Fibroblast of pulmonary artery (primary cell): ENCODE measurements at regions not wholly inside any gene's neighbourhood (a gene's known extent, or its start where the extent isn't known, plus 50 kb on each side); places are given as distances from the start of the nearest gene placed in this dataset.
A peak's percentile ranks its signal among the peaks of the same experiment; 100 is the strongest.

Source experiments
- DNase-seq: peaks from one replicate; pipeline ENCODE4 v3.0.0-alpha.2; 2010; ENCODE audit warnings: low read depth
- H3K4me3 ChIP-seq: replicated peaks from 2 replicates; pipeline ENCODE4 v1.5.1; 2011; ENCODE audit warnings: low read depth, mild to moderate bottlenecking, control low read depth, low read length, moderate library complexity
- TF ChIP-seq, protein P1 (sequence below): IDR thresholded peaks from 2 replicates; pipeline ENCODE4 v1.5.1; 2011; ENCODE audit warnings: mild to moderate bottlenecking, control low read depth, low read length, inconsistent platforms; ENCODE audit errors: missing control alignments

DNA sequence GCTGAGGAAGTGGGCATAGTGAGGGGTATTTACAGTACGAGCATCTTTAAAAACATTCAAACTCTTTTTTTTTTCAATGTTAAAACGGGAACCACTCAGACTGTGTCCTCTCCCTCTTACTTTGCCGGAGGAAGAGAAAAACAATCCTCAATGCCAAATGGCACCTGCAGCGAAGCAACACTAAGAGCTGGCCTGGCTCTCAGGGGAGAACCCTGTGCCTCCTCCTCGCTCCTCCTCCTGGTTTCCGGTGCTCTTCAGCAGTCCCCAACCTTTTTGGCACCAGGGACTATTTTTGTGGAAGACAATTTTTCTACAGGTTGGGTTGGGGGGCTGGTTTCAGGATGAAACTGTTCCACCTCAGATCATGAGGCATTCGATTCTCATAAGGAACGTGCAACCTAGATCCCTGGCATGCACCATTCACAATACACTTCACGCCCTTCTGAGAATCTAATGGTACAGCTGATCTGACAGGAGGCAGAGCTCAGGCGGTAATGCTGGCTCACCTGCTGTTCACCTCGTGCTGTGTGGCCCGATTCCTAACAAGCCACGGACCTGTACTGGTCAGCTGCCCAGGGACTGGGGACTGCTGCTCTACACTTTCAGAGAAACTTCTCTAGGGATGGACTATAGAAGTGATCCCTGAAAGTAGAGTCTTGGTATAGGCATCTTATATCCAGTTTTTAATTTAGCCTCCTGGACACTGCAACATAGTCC is 404.1 kb downstream of the RAPGEF2 start:
- TF ChIP-seq, protein P1, sequence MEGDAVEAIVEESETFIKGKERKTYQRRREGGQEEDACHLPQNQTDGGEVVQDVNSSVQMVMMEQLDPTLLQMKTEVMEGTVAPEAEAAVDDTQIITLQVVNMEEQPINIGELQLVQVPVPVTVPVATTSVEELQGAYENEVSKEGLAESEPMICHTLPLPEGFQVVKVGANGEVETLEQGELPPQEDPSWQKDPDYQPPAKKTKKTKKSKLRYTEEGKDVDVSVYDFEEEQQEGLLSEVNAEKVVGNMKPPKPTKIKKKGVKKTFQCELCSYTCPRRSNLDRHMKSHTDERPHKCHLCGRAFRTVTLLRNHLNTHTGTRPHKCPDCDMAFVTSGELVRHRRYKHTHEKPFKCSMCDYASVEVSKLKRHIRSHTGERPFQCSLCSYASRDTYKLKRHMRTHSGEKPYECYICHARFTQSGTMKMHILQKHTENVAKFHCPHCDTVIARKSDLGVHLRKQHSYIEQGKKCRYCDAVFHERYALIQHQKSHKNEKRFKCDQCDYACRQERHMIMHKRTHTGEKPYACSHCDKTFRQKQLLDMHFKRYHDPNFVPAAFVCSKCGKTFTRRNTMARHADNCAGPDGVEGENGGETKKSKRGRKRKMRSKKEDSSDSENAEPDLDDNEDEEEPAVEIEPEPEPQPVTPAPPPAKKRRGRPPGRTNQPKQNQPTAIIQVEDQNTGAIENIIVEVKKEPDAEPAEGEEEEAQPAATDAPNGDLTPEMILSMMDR: no peak
- no peak for DNase-seq
- H3K4me3 ChIP-seq: no peak overlapping the region

DNA sequence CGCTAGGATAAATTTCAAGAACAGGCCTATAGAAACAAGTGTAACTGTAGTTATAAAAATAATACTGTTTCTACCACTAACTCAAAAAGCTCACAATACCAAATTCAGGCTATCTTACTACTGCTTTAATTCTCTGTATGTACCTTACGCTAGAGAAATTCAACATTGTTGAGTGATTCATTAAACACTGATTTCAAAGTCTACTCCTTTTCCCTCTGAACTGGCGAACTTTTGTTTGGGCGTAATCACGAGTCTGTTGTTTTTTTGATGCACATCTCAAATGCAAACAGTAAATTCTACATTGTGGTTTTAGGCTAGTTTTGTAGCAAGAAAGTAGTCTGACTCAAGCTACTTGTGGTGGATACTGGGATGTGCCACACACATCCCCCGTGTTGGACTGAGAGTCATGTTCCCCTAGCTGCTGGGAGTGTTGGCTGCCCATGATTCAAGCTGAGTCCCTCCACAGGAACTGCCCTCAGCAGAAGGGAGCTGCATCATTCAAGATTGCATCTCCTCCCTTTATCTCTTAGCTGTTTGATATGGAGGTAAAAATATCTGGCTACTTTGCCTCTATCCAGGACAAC is 406.1 kb downstream of the RAPGEF2 start:
- H3K4me3 ChIP-seq: no peak overlapping the region
- DNase-seq: peak; percentile 47
- TF ChIP-seq, protein P1: no peak

DNA sequence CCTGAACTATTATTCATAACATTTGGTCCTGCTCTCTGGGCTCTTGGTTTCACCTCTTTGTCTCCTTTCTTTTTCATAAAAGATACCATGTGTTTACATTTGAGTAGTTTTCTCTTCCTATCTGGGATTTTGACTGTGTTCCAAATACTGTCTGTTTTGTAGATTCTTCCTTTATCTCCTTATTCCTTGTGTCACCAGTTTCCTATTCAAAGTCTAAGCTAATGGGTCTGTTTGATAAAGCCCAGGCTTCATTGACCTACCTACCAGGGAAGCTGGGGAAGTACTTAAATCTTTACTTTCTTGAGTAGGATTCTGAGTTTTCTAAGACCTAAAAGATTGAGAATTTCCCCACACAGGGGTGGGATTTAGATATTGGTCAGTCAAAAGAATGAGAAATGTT is 409.5 kb downstream of the RAPGEF2 start:
- H3K4me3 ChIP-seq: no peak overlapping the region
- TF ChIP-seq, protein P1: no peak
- no peak for DNase-seq

DNA sequence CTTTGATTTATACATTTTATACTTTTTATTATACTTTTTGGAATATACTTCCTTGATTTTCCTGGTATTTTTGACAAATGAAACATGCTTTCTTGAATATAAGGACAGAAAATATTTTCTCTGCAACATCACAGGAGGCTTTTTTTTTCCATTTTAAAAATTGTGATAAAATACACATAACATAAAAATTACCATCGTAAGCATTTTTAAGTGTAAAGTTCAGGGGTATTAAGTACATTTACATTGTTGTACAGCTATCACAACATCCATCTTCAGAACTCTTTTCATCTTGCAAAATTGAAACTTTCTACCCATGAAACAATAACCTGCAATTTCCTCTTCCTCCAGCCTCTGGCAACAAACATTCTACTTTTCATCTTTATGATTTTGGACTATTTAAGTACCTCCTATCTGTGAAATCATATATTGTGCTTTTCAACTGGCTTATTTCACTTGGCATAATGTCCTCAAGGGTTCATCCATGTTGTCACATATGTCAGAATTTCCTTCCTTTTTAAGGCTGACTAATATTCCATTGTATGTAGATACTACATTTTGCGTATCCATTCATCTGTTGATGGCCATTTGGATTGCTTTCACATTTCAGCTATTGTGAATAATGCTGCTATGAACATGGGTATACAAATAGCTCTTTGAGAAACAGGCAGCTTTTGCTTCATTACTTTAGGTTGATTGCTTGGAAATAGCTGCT is 412.6 kb downstream of the RAPGEF2 start:
- no peak overlapping the region for H3K4me3 ChIP-seq
- DNase-seq: no peak
- TF ChIP-seq, protein P1: no peak

DNA sequence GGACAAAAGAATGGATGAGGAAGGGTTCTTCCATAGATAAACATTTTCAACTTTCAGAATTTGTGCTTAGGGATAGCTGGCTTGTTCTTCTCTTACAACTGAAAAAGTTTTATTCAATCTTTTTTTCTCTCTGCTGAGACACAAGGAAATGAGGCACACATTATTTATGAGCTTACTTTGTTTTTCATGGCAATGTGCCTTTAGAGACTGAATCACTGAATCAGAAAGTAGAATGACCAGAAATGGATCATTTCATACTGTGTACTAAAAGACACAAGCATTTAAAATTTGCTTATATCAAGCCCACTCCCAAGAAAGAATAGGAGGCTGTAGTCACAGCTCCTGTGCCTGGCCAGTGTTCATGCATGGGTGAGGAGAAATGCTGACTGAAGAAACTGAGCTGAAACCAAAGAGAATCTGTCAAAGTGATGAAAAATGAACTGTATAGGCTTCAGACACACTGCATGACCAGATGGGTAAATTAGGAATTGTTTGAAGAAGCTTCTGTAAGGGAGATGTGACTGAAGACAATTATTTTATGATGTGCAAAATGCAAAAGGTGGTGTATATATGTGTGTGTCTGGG is 413.8 kb downstream of the RAPGEF2 start:
- no peak overlapping the region for H3K4me3 ChIP-seq
- TF ChIP-seq, protein P1: no peak
- peak; percentile 44 for DNase-seq

DNA sequence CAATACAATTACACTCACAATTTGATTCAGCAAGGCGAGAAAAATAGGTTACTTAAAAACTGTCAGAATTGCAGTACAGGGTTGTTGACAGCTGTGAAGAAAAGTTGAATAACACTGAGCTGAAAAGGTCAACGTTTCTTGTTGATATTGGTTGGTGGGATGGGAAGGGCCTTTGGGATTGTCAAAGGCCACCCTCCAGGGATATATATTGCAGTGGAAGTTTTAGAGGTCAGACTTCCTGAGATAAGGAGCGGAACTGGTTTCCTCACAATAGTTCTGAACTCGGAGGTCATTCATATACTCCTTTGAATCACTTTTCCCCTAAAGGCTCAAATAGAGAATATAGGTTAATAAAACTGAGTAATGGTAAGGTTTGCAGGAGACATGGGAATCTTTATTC is 417.2 kb downstream of the RAPGEF2 start:
- no peak for DNase-seq
- TF ChIP-seq, protein P1: no peak
- no peak overlapping the region for H3K4me3 ChIP-seq
